ENCODE measurements at regions not wholly inside any gene's neighbourhood (a gene's known extent, or its start where the extent isn't known, plus 50 kb on each side); places are given as distances from the start of the nearest gene placed in this dataset.

DNA sequence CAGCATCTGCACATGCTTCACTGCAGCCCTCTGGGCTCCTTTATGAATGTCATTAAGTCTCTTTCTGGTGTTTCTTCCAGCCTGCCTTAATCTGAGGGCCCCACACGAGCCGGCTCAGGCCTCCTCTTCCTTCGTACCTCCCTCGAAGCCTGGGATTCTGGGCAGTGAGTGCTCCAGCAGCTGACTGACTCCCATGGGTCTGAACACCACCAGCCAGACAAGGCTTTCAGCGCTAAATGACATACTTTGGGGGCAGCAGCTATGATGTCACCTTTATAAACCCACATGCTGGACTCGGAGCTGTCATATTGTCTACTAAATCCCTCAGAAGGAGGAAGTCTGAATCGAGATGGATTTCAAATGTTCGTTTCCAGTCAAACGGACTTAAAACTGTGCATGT lies 127.1 kb downstream of the TRIM29 start:
- no peak overlapping the region for H3K4ac ChIP-seq (ENCODE audit: low read depth, low read length)

More for the DNA sequence above, 127.1 kb downstream of the TRIM29 start:
- Histone ChIP-seq H3K9ac (ENCODE audit: extremely low read depth, insufficient read length, low read length) (no peak overlapping the region), H4K8ac (replicated peaks; ENCODE audit: insufficient read length, low read depth, low read length) (no peak overlapping the region), H2BK12ac (ENCODE audit: insufficient read length, low read depth, low read length) (no peak overlapping the region), H3K27ac (ENCODE audit: insufficient read length, low read depth, low read length) (no peak overlapping the region), H2BK5ac (ENCODE audit: insufficient read length, low read length) (no peak overlapping the region), H3K23me2 (ENCODE audit: insufficient read length, low read depth, low read length, poor library complexity, severe bottlenecking) (no peaks in the 10 kb centered on the region), H2AFZ (ENCODE audit: low read length) (no peak overlapping the region), H3K27me3 (ENCODE audit: insufficient read depth, low read length) (no peaks in the 10 kb centered on the region; the same call in 1 of the 2 replicates), H3K79me1 (ENCODE audit: insufficient read depth, low read depth, low read length, poor library complexity, severe bottlenecking) (no peaks in the 10 kb centered on the region), H4K91ac (ENCODE audit: insufficient read length, low read depth, low read length) (no peak overlapping the region), H3K14ac (ENCODE audit: insufficient read depth, low read length) (no peak overlapping the region), H4K5ac (ENCODE audit: insufficient read length, low read depth, low read length) (no peak overlapping the region), H2AK5ac (ENCODE audit: insufficient read length, low read length) (no peak overlapping the region), H3K79me2 (ENCODE audit: insufficient read depth, low read length) (no peaks in the 10 kb centered on the region), H3K4me1 (ENCODE audit: insufficient read depth, low read length) (no peaks in the 10 kb centered on the region), H3K23ac (ENCODE audit: insufficient read length, low read depth, low read length) (no peak overlapping the region), H2BK120ac (ENCODE audit: low read depth, low read length, poor library complexity, severe bottlenecking) (no peak overlapping the region), H3K9me3 (ENCODE audit: control insufficient read depth, low read depth, low read length) (no peaks in the 10 kb centered on the region), H3K18ac (ENCODE audit: insufficient read length, low read depth, low read length) (no peak overlapping the region), H3K56ac (ENCODE audit: insufficient read length, low read depth, low read length) (no peak overlapping the region), H3K4me2 (ENCODE audit: insufficient read depth, insufficient read length, low read length) (no peak overlapping the region), H2BK15ac (ENCODE audit: low read depth, low read length) (no peak overlapping the region), H4K20me1 (ENCODE audit: control insufficient read depth, insufficient read depth, insufficient read length) (no peaks in the 10 kb centered on the region), H3T11ph (ENCODE audit: low read length) (no peak overlapping the region), H2BK20ac (ENCODE audit: low read depth, low read length, poor library complexity, severe bottlenecking) (no peak overlapping the region)
- Mint-ChIP-seq H3K27ac (no peak overlapping the region), H3K9me3 (no peaks in the 10 kb centered on the region), H3K4me1 (peaks cover 44 to 48% of the 10 kb centered on the region in 2 experiments), H3K4me3 (no peak overlapping the region), H3K27me3 (ENCODE audit: low read depth) (peaks cover 59% of the 10 kb centered on the region), H3K36me3 (ENCODE audit: insufficient read depth in 1 of 3, low read depth in 3 of 3) (no peaks in the 10 kb centered on the region)
- TF ChIP-seq CTCF (conservative IDR thresholded peaks at IDR 0.05) = no peak
- DNase-seq = no peak
- no CpG with 5 or more reads among the region's 9 CpGs for WGBS (ENCODE audit: extremely low coverage, insufficient read length, low lambda C conversion rate)
